ENCODE measurements at regions not wholly inside any gene's neighbourhood (a gene's known extent, or its start where the extent isn't known, plus 50 kb on each side); places are given as distances from the start of the nearest gene placed in this dataset.

DNA sequence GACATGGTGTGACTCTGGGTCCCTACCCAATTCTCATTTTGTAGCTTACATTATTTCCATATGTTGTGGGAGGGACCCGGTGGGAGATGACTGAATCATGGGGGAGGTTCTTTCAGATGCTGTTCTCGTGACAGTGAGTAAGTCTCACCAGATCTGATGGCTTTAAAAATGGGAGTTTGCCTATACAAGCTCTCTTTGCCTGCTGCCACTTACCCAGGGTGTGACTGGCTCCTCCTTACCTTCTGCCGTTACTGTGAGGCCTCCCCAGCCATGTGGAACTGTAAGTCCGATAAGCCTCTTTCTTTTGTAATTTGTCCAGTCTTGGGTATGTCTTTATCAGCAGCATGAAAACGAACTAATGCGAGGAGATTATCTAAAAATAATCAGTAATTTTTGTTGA, 1683.2 kb upstream of the SLC39A10 start:
- ChIA-PET POLR2A (no interaction called here), CTCF (no interaction called here)
- H3K9me3 ChIP-seq = no peaks in the 10 kb centered on the region
- TF ChIP-seq, protein P1, sequence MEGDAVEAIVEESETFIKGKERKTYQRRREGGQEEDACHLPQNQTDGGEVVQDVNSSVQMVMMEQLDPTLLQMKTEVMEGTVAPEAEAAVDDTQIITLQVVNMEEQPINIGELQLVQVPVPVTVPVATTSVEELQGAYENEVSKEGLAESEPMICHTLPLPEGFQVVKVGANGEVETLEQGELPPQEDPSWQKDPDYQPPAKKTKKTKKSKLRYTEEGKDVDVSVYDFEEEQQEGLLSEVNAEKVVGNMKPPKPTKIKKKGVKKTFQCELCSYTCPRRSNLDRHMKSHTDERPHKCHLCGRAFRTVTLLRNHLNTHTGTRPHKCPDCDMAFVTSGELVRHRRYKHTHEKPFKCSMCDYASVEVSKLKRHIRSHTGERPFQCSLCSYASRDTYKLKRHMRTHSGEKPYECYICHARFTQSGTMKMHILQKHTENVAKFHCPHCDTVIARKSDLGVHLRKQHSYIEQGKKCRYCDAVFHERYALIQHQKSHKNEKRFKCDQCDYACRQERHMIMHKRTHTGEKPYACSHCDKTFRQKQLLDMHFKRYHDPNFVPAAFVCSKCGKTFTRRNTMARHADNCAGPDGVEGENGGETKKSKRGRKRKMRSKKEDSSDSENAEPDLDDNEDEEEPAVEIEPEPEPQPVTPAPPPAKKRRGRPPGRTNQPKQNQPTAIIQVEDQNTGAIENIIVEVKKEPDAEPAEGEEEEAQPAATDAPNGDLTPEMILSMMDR (IDR thresholded peaks at IDR 0.05; ENCODE audit: insufficient read depth in 1 of 2, low read depth in 1 of 2, low read length in 1 of 2, severe bottlenecking in 1 of 2, unreplicated experiment in 1 of 2) = no peak
- no peak overlapping the region for H3K4me3 ChIP-seq (ENCODE audit: low read depth, low read length)
- no peaks in the 10 kb centered on the region for H3K27me3 ChIP-seq (replicated peaks; ENCODE audit: control insufficient read depth, insufficient read depth, low read length)
- Mint-ChIP-seq H3K36me3 (ENCODE audit: insufficient read depth, unreplicated experiment) (no peaks in the 10 kb centered on the region), H3K9me3 (ENCODE audit: unreplicated experiment) (peaks cover 8% of the 10 kb centered on the region), H3K4me1 (ENCODE audit: low read depth, unreplicated experiment) (no peaks in the 10 kb centered on the region), H3K27ac (ENCODE audit: unreplicated experiment) (no peak overlapping the region), H3K4me3 (ENCODE audit: unreplicated experiment) (no peak overlapping the region), H3K27me3 (ENCODE audit: insufficient read depth, unreplicated experiment) (no peaks in the 10 kb centered on the region)
- intact Hi-C loops (cut with micrococcal nuclease; ENCODE audit: unreplicated experiment) = no loop called here
- no peaks in the 10 kb centered on the region for H3K4me1 ChIP-seq
- no TSS peak for BruUV-seq (replicated peaks)
- no peak for DNase-seq
- no peaks in the 10 kb centered on the region for H3K36me3 ChIP-seq (ENCODE audit: control insufficient read depth, insufficient read depth, low read length)

- H3K4me3 ChIP-seq (ENCODE audit: low read depth, low read length) = no peak overlapping the region
- Mint-ChIP-seq H3K27ac (ENCODE audit: unreplicated experiment) (no peak overlapping the region), H3K9me3 (ENCODE audit: unreplicated experiment) (no peaks in the 10 kb centered on the region), H3K4me3 (ENCODE audit: unreplicated experiment) (no peak overlapping the region), H3K27me3 (ENCODE audit: insufficient read depth, unreplicated experiment) (no peaks in the 10 kb centered on the region), H3K36me3 (ENCODE audit: insufficient read depth, unreplicated experiment) (no peaks in the 10 kb centered on the region), H3K4me1 (ENCODE audit: low read depth, unreplicated experiment) (no peaks in the 10 kb centered on the region)
- BruUV-seq (replicated peaks) = no TSS peak
- no peaks in the 10 kb centered on the region for H3K36me3 ChIP-seq (ENCODE audit: control insufficient read depth, insufficient read depth, low read length)
- intact Hi-C loops (cut with micrococcal nuclease; ENCODE audit: unreplicated experiment) = no loop called here
- H3K9me3 ChIP-seq = no peaks in the 10 kb centered on the region
- TF ChIP-seq, protein P1 (IDR thresholded peaks at IDR 0.05; ENCODE audit: insufficient read depth in 1 of 2, low read depth in 1 of 2, low read length in 1 of 2, severe bottlenecking in 1 of 2, unreplicated experiment in 1 of 2) = no peak
- DNase-seq = no peak
- CTCF ChIA-PET = interaction anchor here (0.6 kb wide), 1 partner anchor 32 kb away, joined by 3 read pairs; no protein-coding TSS in a partner anchor
- no peaks in the 10 kb centered on the region for H3K27me3 ChIP-seq (replicated peaks; ENCODE audit: control insufficient read depth, insufficient read depth, low read length)
- POLR2A ChIA-PET = no interaction called here
- H3K4me1 ChIP-seq = 0 out of 2 replicates have a peak, but pooled peaks cover 4% of the 10 kb centered on the region
Observed at GRCh38 chr2:193966590-193966989, 1690.4 kb upstream of the SLC39A10 start.

DNA sequence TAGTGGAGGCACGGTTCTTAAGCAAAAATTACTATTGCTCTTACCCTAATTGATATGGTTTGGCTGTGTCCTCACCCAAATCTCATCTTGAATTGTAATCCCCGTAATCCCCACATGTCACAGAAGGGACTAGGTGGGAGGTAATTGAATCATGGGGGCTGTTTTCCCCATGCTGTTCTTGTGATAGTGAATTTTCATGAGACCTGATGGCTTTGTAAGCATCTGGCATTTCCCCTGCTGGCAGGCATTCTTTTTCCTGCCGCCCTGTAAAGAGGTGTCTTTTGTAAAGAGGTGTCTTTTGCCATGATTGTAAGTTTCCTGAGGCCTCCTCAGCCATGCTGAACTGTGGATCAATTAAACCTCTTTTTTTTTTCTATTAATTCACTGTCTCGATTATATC, 1691.8 kb upstream of the SLC39A10 start:
- Mint-ChIP-seq H3K27ac (ENCODE audit: unreplicated experiment) (no peak overlapping the region), H3K36me3 (ENCODE audit: insufficient read depth, unreplicated experiment) (no peaks in the 10 kb centered on the region), H3K4me3 (ENCODE audit: unreplicated experiment) (no peak overlapping the region), H3K9me3 (ENCODE audit: unreplicated experiment) (no peaks in the 10 kb centered on the region), H3K27me3 (ENCODE audit: insufficient read depth, unreplicated experiment) (no peaks in the 10 kb centered on the region), H3K4me1 (ENCODE audit: low read depth, unreplicated experiment) (no peaks in the 10 kb centered on the region)
- Histone ChIP-seq H3K27me3 (replicated peaks; ENCODE audit: control insufficient read depth, insufficient read depth, low read length) (no peaks in the 10 kb centered on the region), H3K4me1 (0 out of 2 replicates have a peak, but pooled peaks cover 4% of the 10 kb centered on the region), H3K4me3 (ENCODE audit: low read depth, low read length) (no peak overlapping the region), H3K9me3 (no peaks in the 10 kb centered on the region), H3K36me3 (ENCODE audit: control insufficient read depth, insufficient read depth, low read length) (no peaks in the 10 kb centered on the region)
- no peak for DNase-seq
- intact Hi-C loops (cut with micrococcal nuclease; ENCODE audit: unreplicated experiment) = no loop called here
- no TSS peak for BruUV-seq (replicated peaks)
- POLR2A ChIA-PET = no interaction called here
- TF ChIP-seq, protein P1 (IDR thresholded peaks at IDR 0.05; ENCODE audit: insufficient read depth in 1 of 2, low read depth in 1 of 2, low read length in 1 of 2, severe bottlenecking in 1 of 2, unreplicated experiment in 1 of 2) = no peak
- CTCF ChIA-PET = no interaction called here
